Osteocyte (in vitro differentiated cells): ENCODE measurements at regions not wholly inside any gene's neighbourhood (a gene's known extent, or its start where the extent isn't known, plus 50 kb on each side); places are given as distances from the start of the nearest gene placed in this dataset.

ENCODE experiments used
- DNase-seq: peaks from one replicate; pipeline ENCODE4 v3.0.0; 2021; ENCODE audit warnings: mixed read lengths; ENCODE audit not compliant: unreplicated experiment; ENCODE audit errors: extremely low spot score
- H3K27ac Mint-ChIP-seq: one replicate; pipeline ENCODE4 v1.8.0; 2021; ENCODE audit warnings: mild to moderate bottlenecking, mixed read lengths; ENCODE audit not compliant: unreplicated experiment
- H3K27me3 Mint-ChIP-seq: one replicate; pipeline ENCODE4 v1.8.0; 2021; ENCODE audit warnings: mixed read lengths; ENCODE audit not compliant: unreplicated experiment
- H3K36me3 Mint-ChIP-seq: one replicate; pipeline ENCODE4 v1.8.0; 2021; ENCODE audit warnings: mixed read lengths; ENCODE audit not compliant: unreplicated experiment
- H3K4me1 Mint-ChIP-seq: one replicate; pipeline ENCODE4 v1.8.0; 2021; ENCODE audit warnings: mixed read lengths; ENCODE audit not compliant: unreplicated experiment
- H3K4me3 Mint-ChIP-seq: one replicate; pipeline ENCODE4 v1.8.0; 2021; ENCODE audit warnings: mild to moderate bottlenecking, moderate library complexity, mixed read lengths; ENCODE audit not compliant: unreplicated experiment
- H3K9me3 Mint-ChIP-seq: one replicate; pipeline ENCODE4 v1.8.0; 2021; ENCODE audit warnings: mixed read lengths; ENCODE audit not compliant: unreplicated experiment
- TF ChIP-seq, protein P1 (sequence below): fragments of 200-600 bp; sonication (generic); IDR thresholded peaks from 2 replicates; pipeline ENCODE4 v1.5.0; 2021; ENCODE audit warnings: antibody characterized with exemption, mild to moderate bottlenecking, moderate library complexity

DNA sequence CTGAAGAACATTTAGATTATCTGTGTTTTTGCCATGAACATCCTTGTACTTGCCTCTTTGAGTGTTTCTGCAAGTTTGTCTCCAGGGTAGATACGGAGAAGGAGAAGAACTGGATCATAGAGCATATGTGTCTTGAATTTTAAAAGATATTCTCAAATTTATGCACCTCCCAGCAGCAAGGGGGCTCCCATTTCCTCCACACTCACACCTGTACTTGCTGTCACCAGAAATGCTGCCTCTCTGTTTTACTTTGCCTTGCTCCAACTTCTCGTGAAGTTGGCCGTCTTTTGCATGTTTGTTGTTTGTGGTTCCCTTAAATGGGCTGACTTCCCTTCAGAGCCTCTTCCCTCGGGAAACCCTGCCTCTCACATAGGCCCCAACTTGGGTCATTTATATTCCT lies 171.0 kb downstream of the TFAP2C start:
- no peaks in the 10 kb centered on the region for H3K27me3 Mint-ChIP-seq
- H3K4me3 Mint-ChIP-seq = no peak overlapping the region
- DNase-seq = no peak
- peaks cover 2% of the 10 kb centered on the region for H3K4me1 Mint-ChIP-seq
- H3K36me3 Mint-ChIP-seq = no peaks in the 10 kb centered on the region
- H3K27ac Mint-ChIP-seq = no peak overlapping the region
- TF ChIP-seq, protein P1, sequence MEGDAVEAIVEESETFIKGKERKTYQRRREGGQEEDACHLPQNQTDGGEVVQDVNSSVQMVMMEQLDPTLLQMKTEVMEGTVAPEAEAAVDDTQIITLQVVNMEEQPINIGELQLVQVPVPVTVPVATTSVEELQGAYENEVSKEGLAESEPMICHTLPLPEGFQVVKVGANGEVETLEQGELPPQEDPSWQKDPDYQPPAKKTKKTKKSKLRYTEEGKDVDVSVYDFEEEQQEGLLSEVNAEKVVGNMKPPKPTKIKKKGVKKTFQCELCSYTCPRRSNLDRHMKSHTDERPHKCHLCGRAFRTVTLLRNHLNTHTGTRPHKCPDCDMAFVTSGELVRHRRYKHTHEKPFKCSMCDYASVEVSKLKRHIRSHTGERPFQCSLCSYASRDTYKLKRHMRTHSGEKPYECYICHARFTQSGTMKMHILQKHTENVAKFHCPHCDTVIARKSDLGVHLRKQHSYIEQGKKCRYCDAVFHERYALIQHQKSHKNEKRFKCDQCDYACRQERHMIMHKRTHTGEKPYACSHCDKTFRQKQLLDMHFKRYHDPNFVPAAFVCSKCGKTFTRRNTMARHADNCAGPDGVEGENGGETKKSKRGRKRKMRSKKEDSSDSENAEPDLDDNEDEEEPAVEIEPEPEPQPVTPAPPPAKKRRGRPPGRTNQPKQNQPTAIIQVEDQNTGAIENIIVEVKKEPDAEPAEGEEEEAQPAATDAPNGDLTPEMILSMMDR = peak; percentile 29
- H3K9me3 Mint-ChIP-seq = peaks cover 10% of the 10 kb centered on the region

DNA sequence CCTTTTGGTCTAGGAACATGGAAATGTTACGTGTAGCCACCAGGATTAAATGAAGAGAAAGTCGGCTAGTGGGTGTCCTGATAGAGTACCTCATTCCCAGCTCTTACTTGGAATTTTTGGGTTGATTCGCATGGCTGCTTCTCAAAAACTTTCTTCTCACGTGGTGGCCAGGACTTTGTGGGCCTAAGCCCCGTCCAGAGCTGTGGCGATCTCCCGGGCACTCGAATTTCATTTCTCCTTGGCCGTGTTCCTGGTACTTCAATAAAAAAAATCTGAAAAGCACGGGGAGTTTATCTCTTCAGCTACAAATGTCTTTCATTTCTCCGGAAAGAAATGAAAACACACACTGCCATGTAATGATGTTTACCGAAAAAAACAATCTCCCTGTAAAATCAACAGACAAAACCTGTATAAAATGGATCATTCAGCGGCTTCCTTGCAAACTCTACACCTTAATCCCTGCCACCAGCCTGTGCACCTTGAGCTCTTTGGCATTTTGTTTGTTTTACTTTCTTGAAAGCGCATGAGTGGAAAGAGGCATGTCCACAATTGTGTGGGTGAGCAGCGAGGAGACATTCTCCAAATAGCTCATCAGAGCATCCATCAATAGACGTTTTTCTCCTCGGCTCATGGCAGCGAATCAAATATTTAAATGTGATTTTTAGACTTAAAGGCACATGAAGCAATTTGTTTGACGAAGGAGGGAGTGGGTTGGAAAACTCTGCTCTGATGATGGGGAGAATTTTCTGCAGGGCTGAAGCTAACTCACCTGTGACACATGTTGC lies 173.1 kb downstream of the TFAP2C start:
- Mint-ChIP-seq H3K4me3 (no peak overlapping the region), H3K4me1 (peaks cover 2% of the 10 kb centered on the region), H3K9me3 (peaks cover 10% of the 10 kb centered on the region), H3K36me3 (no peaks in the 10 kb centered on the region), H3K27ac (no peak overlapping the region), H3K27me3 (no peaks in the 10 kb centered on the region)
- DNase-seq = no peak
- TF ChIP-seq, protein P1 = no peak

DNA sequence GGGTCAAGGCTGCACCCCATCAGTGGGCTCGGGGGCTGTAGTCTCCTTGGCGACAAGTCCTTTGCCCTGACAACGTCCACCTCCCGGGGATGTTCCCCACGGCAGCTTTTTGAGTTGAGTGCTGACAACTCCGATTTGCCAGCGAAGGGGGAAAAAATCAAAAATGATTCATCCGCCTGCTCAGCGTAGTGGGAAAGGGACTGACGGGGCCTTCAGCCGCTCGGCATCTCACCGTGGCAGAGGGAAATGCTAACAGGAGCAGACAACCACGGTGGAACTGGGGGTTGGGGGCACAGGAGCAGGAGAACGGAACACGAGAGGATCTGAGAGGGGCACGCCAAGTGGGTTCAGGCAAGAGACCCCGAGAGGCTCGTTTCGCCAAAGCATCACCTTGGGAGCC lies 173.7 kb downstream of the TFAP2C start:
- TF ChIP-seq, protein P1 = no peak
- DNase-seq = no peak
- Mint-ChIP-seq H3K9me3 (peaks cover 10% of the 10 kb centered on the region), H3K4me3 (no peak overlapping the region), H3K36me3 (no peaks in the 10 kb centered on the region), H3K27me3 (no peaks in the 10 kb centered on the region), H3K4me1 (peaks cover 2% of the 10 kb centered on the region), H3K27ac (no peak overlapping the region)

DNA sequence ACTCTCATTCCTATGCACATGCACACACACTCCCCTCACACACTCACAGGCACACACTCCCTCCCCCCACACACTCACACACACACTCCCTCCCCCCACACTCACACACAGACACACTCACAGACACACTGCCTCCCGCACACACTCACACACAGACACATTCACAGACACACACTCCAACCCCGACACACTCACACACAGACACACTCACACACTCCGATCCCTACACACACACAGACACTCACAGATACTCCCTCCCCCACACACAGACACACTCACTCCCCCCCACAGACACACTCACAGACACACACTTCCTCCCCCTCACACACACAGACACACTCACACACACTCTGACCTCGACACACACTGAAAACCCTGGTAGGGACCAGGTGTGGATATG lies 176.2 kb downstream of the TFAP2C start:
- no peak for DNase-seq
- H3K27ac Mint-ChIP-seq = no peak overlapping the region
- TF ChIP-seq, protein P1 = no peak
- H3K4me3 Mint-ChIP-seq = no peak overlapping the region
- H3K4me1 Mint-ChIP-seq = peaks cover under 1% of the 10 kb centered on the region
- H3K27me3 Mint-ChIP-seq = no peaks in the 10 kb centered on the region
- no peaks in the 10 kb centered on the region for H3K36me3 Mint-ChIP-seq
- no peaks in the 10 kb centered on the region for H3K9me3 Mint-ChIP-seq

DNA sequence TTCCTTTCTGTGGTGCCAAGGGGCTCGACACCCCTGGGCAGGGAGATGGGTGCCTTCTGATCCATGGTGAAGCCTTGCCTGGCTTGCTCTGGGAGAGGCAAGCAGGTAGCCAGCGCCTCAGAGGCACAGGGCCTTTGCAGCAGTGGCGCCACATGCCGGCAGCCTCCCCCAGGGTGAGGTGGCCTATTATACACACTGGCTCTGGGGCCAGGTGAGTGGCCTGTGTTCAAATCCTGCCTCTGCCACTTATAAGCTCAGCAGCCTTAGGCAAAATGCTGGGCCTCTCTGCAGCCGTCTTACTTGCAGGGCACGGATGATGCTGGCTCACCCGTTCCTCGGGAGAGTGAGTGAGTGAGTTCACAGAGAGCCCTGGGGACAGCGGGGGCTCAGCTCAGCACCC lies 176.9 kb downstream of the TFAP2C start:
- Mint-ChIP-seq H3K36me3 (no peaks in the 10 kb centered on the region), H3K27me3 (no peaks in the 10 kb centered on the region), H3K9me3 (no peaks in the 10 kb centered on the region), H3K4me3 (no peak overlapping the region), H3K4me1 (no peaks in the 10 kb centered on the region), H3K27ac (no peak overlapping the region)
- TF ChIP-seq, protein P1 = no peak
- no peak for DNase-seq
